GM19397 (cell line): ENCODE measurements at regions not wholly inside any gene's neighbourhood (a gene's known extent, or its start where the extent isn't known, plus 50 kb on each side); places are given as distances from the start of the nearest gene placed in this dataset.
A peak's percentile ranks its signal among the peaks of the same experiment; 100 is the strongest.

Source experiments
- ATAC-seq: cut with Tn5 transposase; IDR thresholded peaks from one replicate; pipeline ENCODE4 v1.9.1; 2021; ENCODE audit warnings: mild to moderate bottlenecking, moderate library complexity; ENCODE audit not compliant: unreplicated experiment

DNA sequence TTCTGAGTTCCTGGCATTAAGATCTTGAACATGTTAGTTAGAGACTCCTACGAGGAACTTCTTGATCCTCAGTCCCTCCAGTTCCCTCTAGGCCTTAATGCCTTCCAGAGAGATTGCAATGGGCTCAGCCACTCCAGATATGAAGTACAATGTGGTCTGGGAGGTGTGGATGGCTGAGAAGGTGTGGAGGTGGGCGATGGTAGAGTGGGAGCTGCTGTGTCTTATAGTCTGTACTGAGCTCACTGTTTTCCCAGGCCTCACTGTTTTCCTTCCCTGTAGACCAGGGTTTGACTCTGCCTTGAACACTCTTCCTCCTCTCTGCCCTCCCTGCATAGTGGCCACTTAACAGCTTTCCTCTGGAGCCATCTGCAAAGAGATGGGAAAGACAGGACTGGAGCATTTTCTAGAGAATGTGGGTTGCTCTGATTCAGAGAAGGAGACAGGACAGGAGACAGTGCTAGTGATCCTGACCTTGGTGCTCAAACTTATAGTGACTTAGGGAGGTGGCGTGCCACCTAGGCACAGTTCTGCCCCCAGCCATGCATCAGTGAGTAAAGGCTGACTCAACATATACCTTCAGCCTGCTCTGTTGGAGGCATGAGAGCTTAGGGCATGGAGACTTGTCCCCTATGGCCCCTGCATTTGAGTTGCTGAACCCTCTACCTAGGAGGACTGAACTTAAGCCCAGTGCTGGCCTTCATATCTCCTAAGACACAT, 129.7 kb downstream of the TDRD15 start:
- no peak for ATAC-seq

DNA sequence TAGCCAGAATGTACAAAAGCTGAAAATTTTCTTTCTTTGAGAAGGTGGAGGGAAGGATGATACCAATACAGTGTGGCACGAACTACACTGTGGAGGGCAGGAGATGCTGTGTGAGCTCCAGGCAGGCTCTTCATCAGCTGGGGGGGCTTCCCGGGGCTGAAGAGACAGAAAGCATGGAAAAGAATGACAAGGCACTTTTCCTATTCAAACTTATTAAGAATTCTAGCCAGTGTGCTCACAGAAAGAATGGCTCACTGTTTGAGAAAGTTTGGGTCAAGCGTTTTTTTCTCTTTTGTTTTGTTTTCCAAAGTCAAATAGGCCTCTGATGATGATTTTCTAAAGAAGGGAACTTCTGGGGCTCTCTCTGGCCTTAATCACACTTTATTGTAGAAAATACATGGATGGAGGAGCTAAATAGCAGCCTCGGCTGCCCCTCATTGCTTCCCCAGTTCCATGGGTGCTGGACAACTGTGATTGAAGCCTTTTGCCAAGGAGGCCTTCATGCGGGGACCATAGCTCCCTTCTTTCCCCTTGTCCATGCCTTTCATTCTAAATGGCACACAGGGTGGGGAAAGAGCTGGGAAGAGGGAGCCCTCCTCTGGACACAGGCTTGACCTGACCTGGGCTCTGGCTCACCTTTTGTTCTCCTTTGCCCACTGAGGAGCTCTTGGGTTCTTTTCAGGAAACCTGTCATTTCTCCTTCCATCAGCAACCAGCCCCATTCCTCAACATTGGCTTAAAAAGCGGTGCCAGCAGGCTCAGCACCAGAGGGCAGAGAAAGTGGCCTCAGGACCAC, 130.6 kb downstream of the TDRD15 start:
- ATAC-seq, result no peak

DNA sequence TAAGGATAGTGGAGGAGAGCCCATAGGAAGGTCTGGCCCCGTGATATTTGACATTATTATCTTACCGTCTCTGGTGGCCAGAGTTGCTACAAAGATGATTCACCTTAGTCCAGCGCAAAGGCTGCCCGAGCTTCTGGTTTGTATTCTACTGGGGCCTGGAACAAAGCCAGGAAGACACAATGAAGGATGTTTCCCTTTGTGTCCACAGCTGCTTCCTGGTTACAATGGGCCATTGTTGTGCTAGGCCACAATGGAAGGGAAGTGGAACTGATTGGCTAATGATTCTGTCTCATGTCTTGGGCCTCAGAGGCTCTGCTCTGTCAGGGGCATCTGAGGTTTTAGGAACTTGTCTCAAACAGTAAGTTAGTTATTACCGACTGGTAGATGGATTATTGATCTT, 132.2 kb downstream of the TDRD15 start:
- ATAC-seq, result peak; percentile 92

DNA sequence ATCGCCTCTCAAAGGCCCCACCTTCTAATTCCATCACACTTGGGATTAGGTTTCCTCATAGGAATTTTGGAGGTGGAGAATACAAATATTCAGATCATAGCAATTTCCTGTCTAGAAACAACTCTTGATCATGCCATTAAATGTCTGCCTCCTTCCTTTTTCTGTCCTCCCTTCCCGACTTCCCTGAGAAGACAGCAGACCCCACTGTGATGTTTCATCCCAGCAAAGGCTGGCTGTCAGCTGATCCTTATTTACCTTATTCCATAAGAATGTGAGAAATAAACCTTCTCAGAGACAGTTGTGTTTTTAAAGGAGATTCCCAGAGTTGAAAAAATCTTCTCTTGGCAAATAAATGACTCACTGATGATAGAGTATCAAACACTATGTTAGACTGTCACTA, 133.9 kb downstream of the TDRD15 start:
- ATAC-seq, result no peak

DNA sequence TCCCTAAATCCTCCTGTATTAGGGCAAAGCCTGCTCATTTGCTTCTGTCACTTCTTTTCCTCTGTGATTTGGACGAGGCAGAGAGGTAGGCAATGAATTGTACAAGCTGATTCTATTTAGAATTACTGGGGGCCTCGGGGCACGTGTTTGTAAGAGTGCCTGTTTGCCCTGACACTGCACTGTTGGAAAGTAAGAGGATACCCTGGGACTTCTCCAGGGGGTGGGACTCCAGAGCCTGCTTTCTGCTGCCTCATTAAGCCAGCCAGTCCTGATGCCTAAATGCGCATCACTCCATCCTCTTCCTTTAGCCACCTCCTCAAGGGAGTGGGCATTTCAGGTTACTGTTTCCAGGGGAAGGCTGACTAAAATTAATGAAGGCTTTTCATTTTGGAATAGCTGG, 134.3 kb downstream of the TDRD15 start:
- ATAC-seq, result no peak

DNA sequence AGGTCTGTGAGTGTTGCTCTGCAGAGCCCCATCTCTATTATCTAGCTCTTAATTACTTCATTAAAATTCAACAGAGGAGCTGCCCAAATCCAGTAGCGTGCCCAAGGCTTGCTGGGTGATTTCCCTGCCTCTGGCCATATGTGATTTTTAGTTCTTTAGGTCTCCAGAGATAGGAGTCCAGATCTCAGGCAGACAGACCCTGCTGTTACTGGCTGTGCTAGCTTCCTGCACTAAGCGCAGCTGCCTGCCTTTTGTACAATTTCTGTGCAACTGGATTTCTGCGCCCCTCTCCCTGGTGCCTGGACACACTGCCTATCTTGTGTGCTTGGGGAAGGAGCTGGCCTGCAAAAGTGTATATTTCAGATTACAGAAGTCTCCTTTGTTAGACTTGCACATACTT, 136.5 kb downstream of the TDRD15 start:
- ATAC-seq, result no peak

DNA sequence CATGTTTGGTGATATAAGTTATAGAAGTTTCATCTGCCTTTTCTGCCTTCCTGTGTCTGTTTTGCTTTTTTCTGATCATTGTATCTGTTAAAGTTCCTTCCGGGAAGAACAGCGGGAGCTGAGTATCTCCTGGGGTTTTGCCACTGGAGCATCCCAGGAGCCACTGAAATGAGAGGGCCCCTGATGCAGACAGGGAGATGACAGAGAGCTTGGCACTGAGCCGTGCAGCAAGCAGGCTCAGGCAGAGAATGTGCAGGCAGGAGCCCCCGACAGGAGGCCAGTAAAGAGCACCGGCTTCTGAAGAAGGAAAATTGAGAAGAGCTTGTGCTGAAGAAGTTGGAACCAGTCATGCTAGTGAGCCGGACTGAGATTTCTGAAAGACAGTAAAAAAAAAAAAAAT, 137.8 kb downstream of the TDRD15 start:
- no peak for ATAC-seq

DNA sequence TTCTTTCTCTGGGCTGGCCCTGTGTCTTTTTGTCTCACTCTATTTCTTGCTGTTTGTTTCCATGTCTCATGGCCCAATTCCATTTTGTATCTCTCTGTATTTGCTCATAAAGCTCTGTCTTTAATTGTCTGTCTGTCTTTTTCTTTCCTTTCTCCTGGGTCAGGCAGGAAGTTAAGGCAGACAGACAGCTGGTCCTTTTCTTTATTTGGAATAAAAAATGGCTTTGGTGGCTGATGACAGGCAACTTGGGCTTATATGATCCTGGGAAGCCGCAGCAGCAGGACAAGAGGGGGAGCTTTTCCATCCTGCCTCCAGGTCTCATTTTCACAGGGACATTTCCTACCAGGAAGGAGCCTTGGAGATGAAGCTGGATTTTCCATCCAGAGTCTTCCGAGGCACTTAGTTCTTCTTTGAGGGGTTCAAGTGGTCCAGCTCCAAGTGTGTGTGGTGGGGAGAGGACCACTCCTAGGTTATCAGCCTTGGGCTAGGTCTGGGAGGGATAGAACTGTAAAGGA, 138.7 kb downstream of the TDRD15 start:
- no peak for ATAC-seq

DNA sequence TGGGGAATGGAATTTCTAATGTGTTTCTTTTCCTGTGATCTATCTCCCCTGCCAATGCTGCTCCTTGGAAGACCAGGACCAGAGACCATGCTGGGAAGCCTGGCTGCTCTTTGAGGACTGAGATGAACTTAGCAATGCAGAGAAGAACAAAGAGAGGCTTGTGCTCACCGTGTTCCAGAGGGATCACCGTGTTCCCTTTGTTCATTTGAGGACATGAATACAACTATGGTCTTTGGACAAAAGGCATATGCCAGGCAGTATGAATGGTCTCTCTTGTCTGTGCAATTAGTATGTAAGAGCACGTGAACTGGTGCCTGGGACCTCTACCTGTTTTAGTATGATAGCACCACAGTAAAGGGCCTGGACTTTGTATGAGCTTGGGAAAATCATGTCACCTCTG, 139.9 kb downstream of the TDRD15 start:
- no peak for ATAC-seq

DNA sequence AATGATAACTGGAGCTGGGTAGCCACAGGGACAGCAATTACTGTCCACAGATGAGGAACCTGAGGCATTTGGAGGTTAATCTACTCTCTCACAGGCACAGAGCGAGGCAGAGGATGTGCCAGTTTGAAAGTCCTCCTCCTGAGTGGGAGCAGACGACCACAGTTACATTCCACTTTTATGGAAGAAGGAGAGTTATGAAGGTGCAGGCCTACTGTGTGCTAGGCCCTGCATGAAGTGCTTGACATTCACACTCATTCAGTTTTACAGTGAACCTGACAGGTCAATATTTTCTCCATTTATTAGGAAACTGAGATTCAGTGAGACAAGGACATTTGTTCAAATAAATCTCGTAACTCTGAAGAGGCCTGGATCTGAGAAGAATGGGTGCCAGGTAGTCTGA, 142.0 kb downstream of the TDRD15 start:
- no peak for ATAC-seq

DNA sequence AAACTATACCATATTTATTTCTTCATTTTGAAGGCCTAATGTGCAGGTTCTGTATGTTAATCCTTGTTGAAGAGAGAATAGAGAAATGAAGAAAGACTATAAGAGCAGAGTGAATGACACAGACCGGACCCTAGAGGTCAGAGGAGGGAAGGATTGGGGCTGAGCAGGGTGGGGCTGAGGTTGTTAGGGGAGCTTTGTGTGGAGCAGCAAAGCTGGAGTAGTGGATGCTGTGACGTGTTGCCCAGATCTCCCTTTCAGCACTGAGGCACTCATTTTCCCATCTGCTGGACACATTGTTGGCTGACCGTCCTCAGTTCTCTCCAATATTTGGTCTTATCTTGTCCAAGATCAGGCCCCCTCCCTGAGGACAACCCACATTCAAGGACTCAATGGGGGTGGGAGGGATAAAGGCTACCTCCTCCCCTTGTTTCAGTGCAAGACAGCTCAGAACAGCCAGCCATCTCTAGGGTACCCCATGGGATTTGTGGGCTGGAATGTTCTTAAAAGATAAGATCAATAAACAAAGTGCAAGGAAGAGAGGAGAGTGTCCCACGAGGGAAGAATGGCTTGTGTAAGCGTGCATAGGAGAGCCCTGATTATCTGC, 143.6 kb downstream of the TDRD15 start:
- no peak for ATAC-seq

DNA sequence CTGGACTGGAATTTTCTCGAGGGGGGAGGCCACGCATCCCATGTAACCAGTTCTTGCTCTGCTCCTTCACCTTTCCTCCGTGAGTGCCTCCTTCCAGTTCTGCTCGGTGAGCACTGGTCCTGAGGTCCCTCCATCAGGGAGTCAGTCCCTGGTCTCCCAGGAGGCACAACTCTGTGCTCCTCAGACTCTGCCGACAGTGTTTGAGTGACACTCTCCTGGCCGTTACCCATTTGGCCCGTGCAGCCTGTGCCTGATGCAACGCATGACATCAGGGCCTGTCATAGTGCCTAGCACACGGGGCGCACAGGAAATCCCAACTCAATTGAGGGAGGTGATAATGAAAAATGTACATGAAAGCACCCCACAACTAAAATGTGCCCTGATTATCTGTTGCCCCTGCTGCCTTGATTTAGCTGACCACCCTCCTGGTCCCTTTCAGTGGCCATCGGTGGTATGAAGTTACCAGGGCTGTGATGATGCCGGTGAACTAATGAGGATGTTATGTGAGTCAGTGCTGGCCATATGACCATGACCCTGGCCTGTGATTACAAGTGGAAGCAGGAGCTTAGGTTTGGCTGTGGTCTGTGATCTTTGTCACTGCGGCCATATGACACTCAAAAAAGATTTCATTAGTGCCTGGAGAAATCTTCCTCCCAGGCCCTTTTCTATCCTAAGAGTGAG, 144.6 kb downstream of the TDRD15 start:
- ATAC-seq, result no peak

DNA sequence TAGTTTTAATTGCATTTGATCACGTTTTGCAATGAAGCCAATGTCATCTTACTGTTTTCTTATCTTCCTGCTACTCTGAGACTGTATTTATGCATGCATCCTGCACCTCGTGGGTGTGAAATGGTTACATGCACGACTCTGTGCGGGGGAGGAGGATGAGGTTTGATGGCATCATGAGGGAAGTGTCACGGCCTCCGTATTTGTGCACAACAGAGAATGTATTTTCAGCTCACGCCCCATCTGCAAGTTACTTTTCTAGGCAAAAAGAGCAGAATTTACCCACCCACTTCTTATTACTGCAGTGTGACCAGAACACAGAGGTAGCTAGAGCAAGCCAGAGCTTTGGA, 145.1 kb downstream of the TDRD15 start:
- ATAC-seq, result no peak

DNA sequence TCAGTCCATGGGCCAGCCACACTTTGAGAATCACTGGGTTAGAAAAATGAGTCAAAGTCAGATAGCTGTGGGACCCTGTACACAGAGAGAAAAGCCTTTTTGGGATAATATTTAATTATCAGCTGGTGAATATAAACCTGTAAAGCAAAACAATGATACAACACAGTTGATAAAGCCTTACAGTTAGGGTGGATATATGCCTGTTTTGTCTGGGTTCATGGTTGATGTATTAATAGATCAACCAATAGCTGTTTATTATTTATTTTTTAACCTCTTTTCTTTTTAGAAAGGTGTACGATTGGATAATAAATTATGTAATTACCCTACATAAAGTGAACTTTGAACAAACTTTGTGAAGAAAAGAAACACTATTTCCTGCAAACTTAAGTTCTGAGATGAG, 145.6 kb downstream of the TDRD15 start:
- ATAC-seq, result no peak

DNA sequence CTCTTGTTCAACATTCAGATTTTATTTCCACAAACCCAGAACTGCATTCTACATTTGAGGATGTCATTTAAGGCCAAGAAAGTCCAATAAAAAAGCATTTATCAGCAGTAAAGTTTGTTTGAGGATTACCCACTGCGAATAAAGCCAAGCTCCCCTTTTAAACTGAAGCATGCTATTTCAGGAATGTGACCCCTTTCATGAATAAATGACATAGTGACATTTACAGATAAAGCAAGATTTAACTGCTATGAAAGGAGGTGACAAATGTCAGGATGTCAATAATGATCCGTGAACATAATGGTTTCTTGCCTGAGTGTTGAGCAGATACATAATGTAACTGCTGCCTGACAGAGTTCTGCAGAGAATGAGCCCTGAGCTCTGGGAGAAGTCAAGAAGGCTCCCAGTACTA, 146.3 kb downstream of the TDRD15 start:
- no peak for ATAC-seq

DNA sequence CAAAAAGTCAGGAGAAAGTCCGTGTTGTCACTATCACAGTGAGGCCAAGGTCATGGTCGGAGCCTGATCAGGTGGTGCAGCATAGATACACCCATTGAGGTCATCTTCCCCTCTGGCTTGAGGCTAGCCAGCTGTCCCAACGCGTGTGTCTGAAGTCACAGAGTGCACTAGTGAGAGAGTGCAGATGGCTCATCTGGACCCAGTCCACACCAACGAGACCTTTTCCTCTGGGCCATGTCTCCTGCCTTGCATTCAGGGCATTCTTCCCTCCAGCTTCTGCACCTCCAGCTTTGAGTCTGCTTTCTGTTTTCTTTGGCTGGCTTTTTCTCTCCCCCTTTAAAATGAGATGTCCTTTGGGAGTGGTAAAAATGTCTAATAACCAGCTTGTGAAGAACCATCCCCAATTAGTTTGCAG, 146.9 kb downstream of the TDRD15 start:
- no peak for ATAC-seq

DNA sequence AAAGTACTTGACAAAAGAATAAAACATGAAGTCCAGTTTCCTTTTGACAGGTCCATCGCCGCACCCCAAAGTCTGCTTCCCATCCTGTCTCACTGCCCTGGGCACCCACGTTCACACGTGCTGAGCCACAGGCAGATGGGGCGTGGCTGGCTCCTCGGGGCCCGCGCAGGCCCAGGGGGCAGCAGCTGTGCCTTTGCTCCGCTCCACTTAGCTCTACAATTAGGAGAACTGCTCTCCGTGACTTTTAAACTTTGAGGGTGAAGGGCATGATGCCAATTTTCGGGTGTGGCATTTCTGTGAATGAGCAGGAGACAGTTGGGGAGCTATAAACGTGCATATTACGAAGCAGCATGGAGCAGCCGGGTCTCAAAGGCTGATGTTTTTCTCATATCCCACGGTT, 152.4 kb downstream of the TDRD15 start:
- no peak for ATAC-seq

DNA sequence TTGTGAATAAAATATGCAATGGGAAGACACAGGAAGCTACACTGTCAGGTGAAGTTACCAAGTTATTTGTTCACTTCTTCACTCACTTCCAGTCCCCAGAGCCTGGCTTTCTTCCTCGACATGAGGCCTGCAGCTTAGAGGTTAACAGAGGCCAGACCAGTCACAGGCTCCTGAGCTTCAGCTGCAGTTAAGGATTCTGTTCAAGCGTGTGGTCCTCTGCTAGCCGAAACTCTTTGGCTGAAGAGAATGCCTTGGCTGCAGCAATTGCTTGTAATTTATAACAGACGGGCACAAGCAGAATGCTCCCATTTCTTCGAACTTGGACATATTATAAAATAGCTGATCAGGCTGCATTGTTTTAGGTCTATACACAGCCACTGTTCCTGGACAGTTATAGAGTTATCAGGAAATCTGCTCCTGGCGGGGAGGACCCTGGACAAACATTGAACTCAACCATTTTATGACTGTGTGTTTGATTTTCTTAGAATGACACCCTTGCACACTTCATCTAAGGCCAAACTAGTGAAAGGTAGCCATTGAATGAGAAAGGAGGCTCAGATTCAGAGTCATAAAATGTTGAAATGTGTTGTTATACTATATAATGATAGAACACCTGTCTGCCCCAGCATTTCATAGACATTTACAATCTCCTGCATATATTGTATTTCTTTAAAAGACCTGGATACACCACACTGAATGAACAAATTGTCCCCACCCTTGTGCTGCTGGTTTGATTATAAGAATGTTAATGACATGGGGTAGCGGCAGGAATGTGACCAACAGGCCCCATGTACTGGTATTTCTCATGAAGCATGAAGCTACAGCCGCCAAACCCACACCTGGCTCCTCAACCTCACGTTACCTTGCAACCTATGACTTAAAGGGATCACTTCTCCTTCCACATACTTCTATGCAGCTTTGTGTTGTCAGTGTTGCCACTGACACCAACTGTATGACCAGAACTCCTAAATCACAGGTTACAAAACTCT, 153.6 kb downstream of the TDRD15 start:
- no peak for ATAC-seq

DNA sequence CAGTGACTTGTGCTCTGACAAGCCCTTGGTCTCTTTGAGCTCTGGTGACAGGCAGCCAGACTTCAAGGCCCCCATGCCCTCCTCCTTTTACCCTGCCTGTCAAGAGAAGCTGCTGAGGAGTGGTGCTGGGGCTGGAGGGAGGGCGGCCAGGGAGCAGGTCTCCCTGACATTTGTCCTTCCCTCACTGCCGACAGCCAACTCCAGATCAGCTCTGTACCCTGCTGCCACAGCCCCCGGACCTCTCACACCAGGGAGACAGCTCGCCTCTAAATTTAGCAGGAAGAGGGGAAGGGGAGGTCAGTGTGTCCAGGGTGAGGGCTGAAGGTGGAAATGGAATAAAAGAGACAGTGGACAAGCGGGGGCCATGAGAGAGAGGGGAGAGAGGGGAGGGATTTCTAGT, 155.8 kb downstream of the TDRD15 start:
- ATAC-seq, result no peak

DNA sequence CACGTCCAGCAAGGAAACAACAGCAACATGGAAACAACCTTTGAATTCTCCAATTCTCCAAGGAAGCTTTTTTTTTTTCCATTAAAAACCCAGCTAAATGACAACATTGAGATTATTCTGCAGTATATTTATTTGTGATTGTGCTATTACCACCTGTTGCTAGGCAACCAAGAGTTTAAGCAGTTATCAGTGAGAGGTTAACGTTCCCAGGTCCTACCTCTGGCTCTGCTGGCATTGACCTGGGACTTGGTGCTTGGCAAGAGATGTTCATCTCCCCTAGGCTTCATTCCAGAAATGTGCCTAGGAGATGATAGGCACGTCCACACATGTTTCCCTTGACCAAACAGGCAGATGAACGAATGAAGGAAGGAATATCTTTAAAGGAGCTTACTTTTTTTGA, 157.0 kb downstream of the TDRD15 start:
- ATAC-seq, result no peak
